ENCODE measurements at regions not wholly inside any gene's neighbourhood (a gene's known extent, or its start where the extent isn't known, plus 50 kb on each side); places are given as distances from the start of the nearest gene placed in this dataset.
"Not testable (repeated sequence)": the region's sequence is repeated elsewhere in the genome, so short reads cannot be mapped to it uniquely, and the experiment has no call there.

- H3K4me1 ChIP-seq (ENCODE audit: insufficient read depth, low read length), result no peaks in the 10 kb centered on the region
- no peak overlapping the region for H3K4me3 ChIP-seq (ENCODE audit: low read length)
- H3K9me3 ChIP-seq (ENCODE audit: insufficient read depth, low read depth, low read length), result no peaks in the 10 kb centered on the region
- H3K36me3 ChIP-seq (ENCODE audit: insufficient read depth, low read depth, low read length), result no peaks in the 10 kb centered on the region
- H3K27ac ChIP-seq (ENCODE audit: low read length), result no peak overlapping the region
- H3K9ac ChIP-seq (ENCODE audit: low read depth, low read length), result no peak overlapping the region
- H3K27me3 ChIP-seq (ENCODE audit: insufficient read depth, low read length), result no peaks in the 10 kb centered on the region
These were observed 208.8 kb downstream of the TFAP2B start for GRCh38 chr6:51027283-51028065.

GRCh38 chr6:51028276-51028675 is 209.6 kb downstream of the TFAP2B start:
- Histone ChIP-seq H3K36me3 (ENCODE audit: insufficient read depth, low read depth, low read length) (no peaks in the 10 kb centered on the region), H3K27ac (ENCODE audit: low read length) (no peak overlapping the region), H3K4me1 (ENCODE audit: insufficient read depth, low read length) (no peaks in the 10 kb centered on the region), H3K4me3 (ENCODE audit: low read length) (no peak overlapping the region), H3K9ac (ENCODE audit: low read depth, low read length) (no peak overlapping the region), H3K27me3 (ENCODE audit: insufficient read depth, low read length) (no peaks in the 10 kb centered on the region), H3K9me3 (ENCODE audit: insufficient read depth, low read depth, low read length) (no peaks in the 10 kb centered on the region)

- H3K9ac ChIP-seq (ENCODE audit: low read depth, low read length), result no peak overlapping the region
- H3K36me3 ChIP-seq (ENCODE audit: insufficient read depth, low read depth, low read length), result no peaks in the 10 kb centered on the region
- no peaks in the 10 kb centered on the region for H3K27me3 ChIP-seq (ENCODE audit: insufficient read depth, low read length)
- no peaks in the 10 kb centered on the region for H3K9me3 ChIP-seq (ENCODE audit: insufficient read depth, low read depth, low read length)
- H3K27ac ChIP-seq (ENCODE audit: low read length), result no peak overlapping the region
- no peaks in the 10 kb centered on the region for H3K4me1 ChIP-seq (ENCODE audit: insufficient read depth, low read length)
- H3K4me3 ChIP-seq (ENCODE audit: low read length), result no peak overlapping the region
These were observed 210.9 kb downstream of the TFAP2B start for GRCh38 chr6:51029561-51029960.

- Histone ChIP-seq H3K27ac (ENCODE audit: low read length) (no peak overlapping the region), H3K36me3 (ENCODE audit: insufficient read depth, low read depth, low read length) (no peaks in the 10 kb centered on the region), H3K4me3 (ENCODE audit: low read length) (no peak overlapping the region), H3K9me3 (ENCODE audit: insufficient read depth, low read depth, low read length) (no peaks in the 10 kb centered on the region), H3K4me1 (ENCODE audit: insufficient read depth, low read length) (no peaks in the 10 kb centered on the region; the same call in 1 of the 2 replicates), H3K27me3 (ENCODE audit: insufficient read depth, low read length) (no peaks in the 10 kb centered on the region), H3K9ac (ENCODE audit: low read depth, low read length) (no peak overlapping the region)
These were observed 226.9 kb downstream of the TFAP2B start for GRCh38 chr6:51045548-51045947.

- Histone ChIP-seq H3K9me3 (ENCODE audit: insufficient read depth, low read depth, low read length) (no peaks in the 10 kb centered on the region), H3K4me1 (ENCODE audit: insufficient read depth, low read length) (no peaks in the 10 kb centered on the region; the same call in 1 of the 2 replicates), H3K27me3 (ENCODE audit: insufficient read depth, low read length) (no peaks in the 10 kb centered on the region), H3K4me3 (ENCODE audit: low read length) (no peak overlapping the region), H3K9ac (ENCODE audit: low read depth, low read length) (no peak overlapping the region), H3K27ac (ENCODE audit: low read length) (no peak overlapping the region), H3K36me3 (ENCODE audit: insufficient read depth, low read depth, low read length) (no peaks in the 10 kb centered on the region)
These were observed 230.8 kb downstream of the TFAP2B start for GRCh38 chr6:51049288-51049982.

DNA sequence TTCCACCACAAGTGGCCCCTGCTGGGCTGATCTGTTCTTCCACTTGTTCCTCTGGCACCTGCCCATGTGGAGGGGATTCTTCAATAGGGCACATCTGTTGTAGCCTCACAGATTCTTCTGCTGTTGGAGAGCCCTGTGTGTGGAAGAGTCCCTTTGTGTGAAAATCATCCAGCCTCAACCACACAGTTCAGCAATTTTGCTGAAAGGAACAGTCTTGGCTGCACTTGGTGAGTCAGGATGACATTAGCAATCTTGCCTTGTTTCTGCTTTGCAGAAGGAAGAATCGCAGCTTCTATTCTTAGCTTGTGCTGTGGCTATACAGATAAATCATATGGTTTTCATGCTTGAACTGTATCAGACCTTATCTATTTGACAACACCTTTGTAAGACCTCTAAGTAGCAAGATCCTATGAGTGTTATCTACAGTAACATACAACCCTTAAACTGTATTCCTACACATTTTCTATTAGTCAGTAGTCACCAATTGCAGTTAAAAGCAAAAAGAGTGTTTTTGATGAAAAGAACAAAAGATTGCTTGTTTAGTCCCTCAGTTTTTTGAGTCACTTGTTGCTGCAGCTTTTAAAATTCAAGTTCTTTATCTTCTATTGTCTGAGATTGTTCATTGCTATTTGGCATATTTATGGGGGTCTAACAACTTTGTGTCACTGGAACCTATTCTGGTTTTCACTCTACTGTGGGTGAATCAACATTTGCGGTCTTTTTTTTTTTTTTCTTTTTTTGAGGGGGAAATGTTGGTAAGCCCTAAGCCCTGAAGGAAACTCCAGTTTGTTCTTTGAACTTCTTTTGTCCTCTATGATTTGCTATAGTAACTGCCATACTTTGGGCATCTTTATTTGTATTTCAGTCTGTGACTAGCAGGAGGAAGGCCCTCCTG is 231.6 kb downstream of the TFAP2B start:
- Histone ChIP-seq H3K4me1 (ENCODE audit: insufficient read depth, low read length) (no peaks in the 10 kb centered on the region; the same call in 1 of the 2 replicates), H3K4me3 (ENCODE audit: low read length) (no peak overlapping the region), H3K9ac (ENCODE audit: low read depth, low read length) (no peak overlapping the region), H3K36me3 (ENCODE audit: insufficient read depth, low read depth, low read length) (no peaks in the 10 kb centered on the region), H3K27ac (ENCODE audit: low read length) (no peak overlapping the region), H3K9me3 (ENCODE audit: insufficient read depth, low read depth, low read length) (no peaks in the 10 kb centered on the region), H3K27me3 (ENCODE audit: insufficient read depth, low read length) (no peaks in the 10 kb centered on the region)

- H3K9me3 ChIP-seq (ENCODE audit: insufficient read depth, low read depth, low read length); H3K4me3 ChIP-seq (ENCODE audit: low read length); H3K9ac ChIP-seq (ENCODE audit: low read depth, low read length); H3K4me1 ChIP-seq (ENCODE audit: insufficient read depth, low read length); H3K27ac ChIP-seq (ENCODE audit: low read length); H3K27me3 ChIP-seq (ENCODE audit: insufficient read depth, low read length); H3K36me3 ChIP-seq (ENCODE audit: insufficient read depth, low read depth, low read length): not testable (repeated sequence)
These were observed 234.0 kb downstream of the TFAP2B start for GRCh38 chr6:51052716-51053115.

- not testable (repeated sequence) for H3K4me1 ChIP-seq (ENCODE audit: insufficient read depth, low read length); H3K9ac ChIP-seq (ENCODE audit: low read depth, low read length); H3K36me3 ChIP-seq (ENCODE audit: insufficient read depth, low read depth, low read length); H3K27me3 ChIP-seq (ENCODE audit: insufficient read depth, low read length); H3K9me3 ChIP-seq (ENCODE audit: insufficient read depth, low read depth, low read length); H3K27ac ChIP-seq (ENCODE audit: low read length); H3K4me3 ChIP-seq (ENCODE audit: low read length)
These were observed 236.6 kb downstream of the TFAP2B start for GRCh38 chr6:51055316-51055715.

- Histone ChIP-seq H3K4me3 (ENCODE audit: low read length) (no peak overlapping the region), H3K9me3 (ENCODE audit: insufficient read depth, low read depth, low read length) (no peaks in the 10 kb centered on the region), H3K27ac (ENCODE audit: low read length) (no peak overlapping the region), H3K9ac (ENCODE audit: low read depth, low read length) (no peak overlapping the region), H3K4me1 (ENCODE audit: insufficient read depth, low read length) (peaks cover 4% of the 10 kb centered on the region; the same call in 1 of the 2 replicates), H3K36me3 (ENCODE audit: insufficient read depth, low read depth, low read length) (no peaks in the 10 kb centered on the region), H3K27me3 (ENCODE audit: insufficient read depth, low read length) (no peaks in the 10 kb centered on the region)
These were observed 238.6 kb downstream of the TFAP2B start for GRCh38 chr6:51057296-51057695.

DNA sequence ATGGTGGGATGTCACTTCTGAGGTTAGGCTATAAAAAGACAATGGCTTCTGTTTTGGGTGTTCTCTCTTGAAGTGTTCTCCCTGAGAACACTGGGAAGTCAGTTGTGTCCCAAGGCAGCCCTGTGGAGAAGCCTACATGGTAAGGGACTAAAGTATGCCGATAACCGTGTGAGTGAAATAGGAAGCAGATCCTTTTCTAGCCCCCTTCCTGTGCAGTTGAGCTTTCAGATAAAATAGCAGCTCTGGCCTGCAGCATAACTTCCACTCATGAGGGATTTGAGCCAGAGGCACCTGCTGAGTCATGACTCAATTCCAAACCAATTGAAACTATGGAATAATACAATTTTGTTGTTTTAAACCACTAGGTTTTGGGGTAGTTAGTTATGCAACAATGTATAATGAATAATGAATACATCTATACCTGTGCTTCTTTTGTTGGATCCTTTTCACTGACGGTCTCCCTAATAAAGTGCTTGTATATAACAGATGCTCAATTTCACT is 241.6 kb downstream of the TFAP2B start:
- Histone ChIP-seq H3K27me3 (ENCODE audit: insufficient read depth, low read length) (no peaks in the 10 kb centered on the region), H3K4me3 (ENCODE audit: low read length) (no peak overlapping the region), H3K36me3 (ENCODE audit: insufficient read depth, low read depth, low read length) (no peaks in the 10 kb centered on the region), H3K9me3 (ENCODE audit: insufficient read depth, low read depth, low read length) (no peaks in the 10 kb centered on the region), H3K27ac (ENCODE audit: low read length) (no peak overlapping the region), H3K9ac (ENCODE audit: low read depth, low read length) (no peak overlapping the region), H3K4me1 (ENCODE audit: insufficient read depth, low read length) (peaks cover 4% of the 10 kb centered on the region; the same call in 1 of the 2 replicates)

DNA sequence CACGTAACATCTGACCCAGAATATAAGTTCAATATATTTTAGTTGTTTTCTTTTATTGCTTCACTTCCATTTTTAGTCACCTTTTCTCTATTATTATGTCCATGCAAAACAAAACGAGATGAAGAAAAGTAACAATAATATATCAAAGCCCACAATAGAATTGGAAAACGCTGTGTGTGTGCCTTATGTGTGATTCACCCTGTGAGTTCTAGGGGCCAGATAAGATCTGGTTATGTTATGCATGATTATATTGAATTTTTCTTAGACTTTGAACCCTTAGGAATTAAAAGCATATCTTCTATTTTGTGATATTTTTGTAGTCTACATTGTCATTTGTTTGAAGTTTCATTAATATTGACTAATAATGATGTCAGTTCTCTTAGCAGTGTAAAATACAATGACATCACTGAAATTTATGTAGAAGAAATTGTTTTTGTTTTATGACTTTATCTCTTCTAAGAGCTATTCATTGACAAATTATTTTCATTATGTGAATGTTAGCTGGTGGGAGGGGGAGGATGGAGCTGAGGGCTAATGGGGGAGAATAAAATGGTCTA is 243.6 kb downstream of the TFAP2B start:
- no peaks in the 10 kb centered on the region for H3K27me3 ChIP-seq (ENCODE audit: insufficient read depth, low read length)
- no peak overlapping the region for H3K9ac ChIP-seq (ENCODE audit: low read depth, low read length)
- no peaks in the 10 kb centered on the region for H3K9me3 ChIP-seq (ENCODE audit: insufficient read depth, low read depth, low read length)
- no peak overlapping the region for H3K4me3 ChIP-seq (ENCODE audit: low read length)
- peaks cover 4% of the 10 kb centered on the region; the same call in 1 of the 2 replicates for H3K4me1 ChIP-seq (ENCODE audit: insufficient read depth, low read length)
- H3K36me3 ChIP-seq (ENCODE audit: insufficient read depth, low read depth, low read length), result no peaks in the 10 kb centered on the region
- H3K27ac ChIP-seq (ENCODE audit: low read length), result no peak overlapping the region
